HFFc6 (cell line): ENCODE measurements at regions not wholly inside any gene's neighbourhood (a gene's known extent, or its start where the extent isn't known, plus 50 kb on each side); places are given as distances from the start of the nearest gene placed in this dataset.
"Not testable (repeated sequence)": the region's sequence is repeated elsewhere in the genome, so short reads cannot be mapped to it uniquely, and the experiment has no call there.

Experiments
- DNase-seq: peaks from one replicate; pipeline ENCODE4 v3.0.0-alpha.2; 2018
- H3K27ac Mint-ChIP-seq: 2 replicates; pipeline ENCODE4 v1.8.0; 2020; ENCODE audit warnings: mild to moderate bottlenecking, mixed read lengths
- H3K27me3 Mint-ChIP-seq: 2 replicates; pipeline ENCODE4 v1.8.0; 2021; ENCODE audit warnings: mild to moderate bottlenecking, moderate library complexity, mixed read lengths; ENCODE audit not compliant: insufficient read depth
- H3K36me3 Mint-ChIP-seq: 2 replicates; pipeline ENCODE4 v1.8.0; 2021; ENCODE audit warnings: low read depth, mixed read lengths
- H3K4me1 Mint-ChIP-seq: 2 replicates; pipeline ENCODE4 v1.8.0; 2020; ENCODE audit warnings: low read depth, mixed read lengths
- H3K4me3 Mint-ChIP-seq: 2 replicates; pipeline ENCODE4 v1.8.0; 2020; ENCODE audit warnings: mild to moderate bottlenecking, moderate library complexity, mixed read lengths
- H3K9me3 Mint-ChIP-seq: 2 replicates; pipeline ENCODE4 v1.8.0; 2020; ENCODE audit warnings: mild to moderate bottlenecking, mixed read lengths
- TF ChIP-seq, protein P1 (sequence below): fragments of 200-600 bp; sonication (generic); IDR thresholded peaks from 2 replicates; pipeline ENCODE4 v1.5.0; 2021; ENCODE audit warnings: antibody characterized with exemption, mild to moderate bottlenecking

DNA sequence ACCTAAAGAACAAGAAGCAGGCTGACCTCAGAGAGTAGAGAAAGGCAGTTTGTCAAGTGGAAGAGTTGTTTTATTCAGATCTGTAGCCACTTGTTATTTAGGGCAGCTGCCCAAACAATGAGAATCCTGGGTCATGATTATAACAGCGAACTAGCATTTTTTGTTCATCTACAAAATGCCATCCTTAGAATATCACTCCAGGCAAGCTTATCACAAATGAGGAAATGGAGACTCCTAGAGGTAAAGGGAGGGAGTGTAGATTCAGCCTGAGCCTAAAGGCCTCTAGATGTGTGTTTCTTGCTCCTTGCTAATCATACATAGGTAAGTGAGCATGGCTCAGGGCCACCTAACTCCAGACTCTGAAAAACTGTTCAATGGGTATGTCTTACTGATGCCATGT is 126.1 kb downstream of the HNMT start:
- Mint-ChIP-seq H3K36me3 (no peaks in the 10 kb centered on the region), H3K27ac (no peak overlapping the region), H3K27me3 (no peaks in the 10 kb centered on the region), H3K4me3 (no peak overlapping the region), H3K9me3 (no peaks in the 10 kb centered on the region; the same call in 1 of the 2 replicates), H3K4me1 (peaks cover 16% of the 10 kb centered on the region)
- peak; percentile 41 for DNase-seq
- TF ChIP-seq, protein P1, sequence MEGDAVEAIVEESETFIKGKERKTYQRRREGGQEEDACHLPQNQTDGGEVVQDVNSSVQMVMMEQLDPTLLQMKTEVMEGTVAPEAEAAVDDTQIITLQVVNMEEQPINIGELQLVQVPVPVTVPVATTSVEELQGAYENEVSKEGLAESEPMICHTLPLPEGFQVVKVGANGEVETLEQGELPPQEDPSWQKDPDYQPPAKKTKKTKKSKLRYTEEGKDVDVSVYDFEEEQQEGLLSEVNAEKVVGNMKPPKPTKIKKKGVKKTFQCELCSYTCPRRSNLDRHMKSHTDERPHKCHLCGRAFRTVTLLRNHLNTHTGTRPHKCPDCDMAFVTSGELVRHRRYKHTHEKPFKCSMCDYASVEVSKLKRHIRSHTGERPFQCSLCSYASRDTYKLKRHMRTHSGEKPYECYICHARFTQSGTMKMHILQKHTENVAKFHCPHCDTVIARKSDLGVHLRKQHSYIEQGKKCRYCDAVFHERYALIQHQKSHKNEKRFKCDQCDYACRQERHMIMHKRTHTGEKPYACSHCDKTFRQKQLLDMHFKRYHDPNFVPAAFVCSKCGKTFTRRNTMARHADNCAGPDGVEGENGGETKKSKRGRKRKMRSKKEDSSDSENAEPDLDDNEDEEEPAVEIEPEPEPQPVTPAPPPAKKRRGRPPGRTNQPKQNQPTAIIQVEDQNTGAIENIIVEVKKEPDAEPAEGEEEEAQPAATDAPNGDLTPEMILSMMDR = peak; percentile 74

DNA sequence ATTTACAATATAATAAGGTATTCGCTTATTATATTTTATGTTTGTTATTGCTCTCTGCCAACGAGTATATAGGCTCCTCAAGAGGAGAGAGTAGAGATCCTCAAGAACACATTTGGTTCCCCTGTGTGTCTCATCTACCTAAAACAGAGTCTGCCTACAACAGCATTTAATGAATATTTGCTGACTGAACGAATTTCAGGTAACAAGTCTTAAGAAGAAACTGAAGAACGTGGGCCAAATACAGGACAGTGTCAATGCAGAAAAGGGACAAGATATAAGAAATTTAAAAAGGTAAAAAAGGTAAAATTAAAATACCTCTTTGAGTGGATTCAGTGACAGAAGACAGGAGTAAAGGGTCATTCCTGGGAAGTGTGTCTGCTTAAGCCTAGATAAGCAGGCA is 129.2 kb downstream of the HNMT start:
- no peak overlapping the region for H3K27ac Mint-ChIP-seq
- H3K27me3 Mint-ChIP-seq = no peaks in the 10 kb centered on the region
- H3K4me1 Mint-ChIP-seq = no peaks in the 10 kb centered on the region
- DNase-seq = no peak
- TF ChIP-seq, protein P1 = no peak
- H3K9me3 Mint-ChIP-seq = peaks cover 2% of the 10 kb centered on the region
- no peak overlapping the region for H3K4me3 Mint-ChIP-seq
- H3K36me3 Mint-ChIP-seq = no peaks in the 10 kb centered on the region

DNA sequence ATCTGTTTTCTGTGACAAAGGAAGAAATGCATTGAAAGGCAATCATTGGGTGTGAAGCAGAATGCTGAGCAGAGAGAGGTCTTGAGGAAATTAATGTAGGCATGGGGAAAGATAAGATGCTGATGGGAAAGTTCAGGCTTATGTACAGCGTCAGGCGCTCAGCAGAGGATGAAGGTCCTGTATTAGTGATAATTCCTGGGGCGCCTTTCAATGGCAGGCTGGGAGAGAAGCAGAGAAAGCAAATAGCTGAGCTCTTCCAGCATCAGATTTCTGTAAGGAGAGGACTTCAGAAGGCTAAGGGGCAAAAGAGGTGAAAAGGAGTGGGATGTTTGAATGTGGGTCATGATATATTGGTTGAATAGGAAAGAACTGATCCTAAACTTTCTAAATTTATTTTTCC is 129.8 kb downstream of the HNMT start:
- H3K4me3 Mint-ChIP-seq = no peak overlapping the region
- H3K9me3 Mint-ChIP-seq = peaks cover 8% of the 10 kb centered on the region; the same call in 1 of the 2 replicates
- H3K4me1 Mint-ChIP-seq = no peaks in the 10 kb centered on the region
- no peaks in the 10 kb centered on the region for H3K36me3 Mint-ChIP-seq
- TF ChIP-seq, protein P1 = no peak
- DNase-seq = no peak
- H3K27me3 Mint-ChIP-seq = no peaks in the 10 kb centered on the region
- no peak overlapping the region for H3K27ac Mint-ChIP-seq

DNA sequence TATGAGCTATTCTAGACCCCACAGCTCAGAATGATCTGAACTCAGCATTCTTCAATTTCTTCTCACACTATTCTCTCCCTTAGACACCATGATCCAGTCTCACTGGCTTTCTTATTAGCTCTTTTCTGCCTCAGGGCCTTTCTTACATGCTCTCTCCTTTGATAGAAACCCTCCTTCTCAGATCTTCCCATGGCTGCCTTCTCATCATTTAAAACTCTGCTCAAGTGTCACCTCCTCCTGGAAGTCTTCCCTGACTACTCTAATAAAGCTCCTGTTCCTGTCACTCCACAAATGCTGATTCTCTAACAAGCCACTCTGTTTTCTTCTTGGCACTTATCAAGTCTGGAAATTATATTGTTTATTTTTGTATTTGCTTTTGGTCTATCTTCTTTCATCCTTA is 131.1 kb downstream of the HNMT start:
- no peak overlapping the region for H3K27ac Mint-ChIP-seq
- TF ChIP-seq, protein P1 = no peak
- peaks cover 13% of the 10 kb centered on the region for H3K9me3 Mint-ChIP-seq
- no peak overlapping the region for H3K4me3 Mint-ChIP-seq
- no peaks in the 10 kb centered on the region for H3K4me1 Mint-ChIP-seq
- no peaks in the 10 kb centered on the region; the same call in 1 of the 2 replicates for H3K27me3 Mint-ChIP-seq
- no peaks in the 10 kb centered on the region for H3K36me3 Mint-ChIP-seq
- DNase-seq = no peak

DNA sequence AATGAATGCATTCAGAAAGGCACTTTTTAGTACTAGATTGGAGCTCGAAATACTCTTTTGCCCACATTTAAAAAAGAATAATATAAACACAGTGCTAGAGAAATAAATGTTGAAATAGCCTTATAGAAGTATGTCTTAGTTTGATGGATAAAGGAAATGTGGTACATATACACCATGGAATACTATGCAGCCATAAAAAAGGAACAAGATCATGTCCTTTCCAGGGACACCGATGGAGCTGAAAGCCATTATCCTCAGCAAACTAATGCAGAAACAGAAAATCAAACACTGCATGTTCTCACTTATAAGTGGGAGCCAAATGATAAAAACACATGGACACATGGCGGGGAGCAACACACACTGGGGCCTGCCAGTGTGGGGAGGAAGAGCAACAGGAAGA is 135.0 kb downstream of the HNMT start:
- not testable (repeated sequence) for H3K36me3 Mint-ChIP-seq
- peaks cover 13% of the 10 kb centered on the region for H3K9me3 Mint-ChIP-seq

DNA sequence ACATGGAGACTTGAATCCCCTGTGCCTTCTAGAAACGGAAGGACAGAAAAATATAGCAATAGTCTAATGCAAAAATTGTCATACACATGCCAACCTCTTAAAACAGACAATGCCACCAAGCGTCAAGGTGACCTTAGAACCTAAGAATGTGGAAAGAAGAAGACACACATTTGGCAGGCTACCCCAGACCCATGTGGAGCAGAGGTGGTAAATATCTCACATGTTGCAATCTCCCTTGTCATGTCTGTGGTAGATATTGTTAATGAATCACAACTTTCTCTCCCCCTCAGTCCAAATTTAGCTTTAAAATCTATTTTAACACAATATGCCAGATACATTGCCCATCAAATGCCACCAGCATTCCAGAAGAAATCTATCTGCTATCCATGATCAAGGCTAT is 137.4 kb downstream of the HNMT start:
- H3K4me1 Mint-ChIP-seq = no peaks in the 10 kb centered on the region; the same call in 1 of the 2 replicates
- H3K4me3 Mint-ChIP-seq = no peak overlapping the region
- H3K36me3 Mint-ChIP-seq = no peaks in the 10 kb centered on the region
- H3K27ac Mint-ChIP-seq = no peak overlapping the region
- DNase-seq = no peak
- no peaks in the 10 kb centered on the region; the same call in none of the 2 replicates for H3K27me3 Mint-ChIP-seq
- H3K9me3 Mint-ChIP-seq = peaks cover 13% of the 10 kb centered on the region
- TF ChIP-seq, protein P1 = no peak

More for the DNA sequence above, 135.0 kb downstream of the HNMT start:
- H3K27me3 Mint-ChIP-seq, H3K4me1 Mint-ChIP-seq, DNase-seq, H3K27ac Mint-ChIP-seq, H3K4me3 Mint-ChIP-seq: not testable (repeated sequence)
